Activated CD4-positive, alpha-beta T cell treated with anti-CD3 and anti-CD28 coated beads, Interleukin-2, amount 50 U/mL, for 24 hours (primary cell): ENCODE measurements at regions not wholly inside any gene's neighbourhood (a gene's known extent, or its start where the extent isn't known, plus 50 kb on each side); places are given as distances from the start of the nearest gene placed in this dataset.

Experiments used
- DNase-seq, 2 donors: peaks; one replicate each; pipeline ENCODE4 v3.0.0-alpha.2; 2020; ENCODE audit warnings: low read depth in 1 of 2, low spot score in 1 of 2

GRCh38 chr15:69958496-69959084, 139.1 kb downstream of the TLE3 start:
- no peak for DNase-seq

DNA sequence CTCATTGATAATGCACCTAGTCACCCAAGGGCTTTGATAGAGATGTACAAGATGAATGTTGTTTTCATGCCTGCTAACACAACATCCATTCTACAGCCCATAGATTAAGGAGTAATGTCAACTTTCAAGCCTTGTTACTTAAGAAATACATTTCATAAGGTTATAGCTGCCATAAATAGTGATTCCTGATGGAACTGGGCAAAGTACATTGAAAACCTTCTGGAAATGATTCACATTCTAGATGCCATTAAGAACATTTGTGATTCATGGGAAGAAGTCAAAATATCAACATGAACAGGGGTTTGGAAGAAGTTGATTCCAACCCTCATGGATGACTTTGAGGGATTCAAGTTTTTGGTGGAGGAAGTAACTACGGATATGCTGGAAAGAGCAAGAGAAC, 135.2 kb downstream of the TLE3 start:
- no peak for DNase-seq

GRCh38 chr15:69963385-69963784, 134.3 kb downstream of the TLE3 start:
- DNase-seq: no peak

DNA sequence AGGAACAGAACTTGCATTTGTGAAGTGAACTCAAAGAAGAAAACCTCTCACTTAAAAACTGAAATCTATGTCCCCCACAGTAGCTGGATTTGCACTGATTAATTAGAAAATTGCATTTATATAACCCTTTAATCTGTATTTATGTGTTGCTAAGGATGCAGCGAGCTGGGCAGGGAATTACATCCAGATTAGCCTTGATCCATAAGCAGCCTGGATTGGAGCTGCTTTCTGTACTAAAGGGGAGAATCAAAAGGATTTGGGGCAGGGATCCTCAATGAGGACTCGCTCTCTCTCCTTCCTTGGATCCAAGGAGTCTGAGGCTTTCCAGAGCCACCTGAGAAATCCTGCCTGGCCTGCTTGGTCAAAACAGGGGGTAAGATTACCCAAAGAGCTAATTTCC, 125.9 kb downstream of the TLE3 start:
- no peak for DNase-seq

DNA sequence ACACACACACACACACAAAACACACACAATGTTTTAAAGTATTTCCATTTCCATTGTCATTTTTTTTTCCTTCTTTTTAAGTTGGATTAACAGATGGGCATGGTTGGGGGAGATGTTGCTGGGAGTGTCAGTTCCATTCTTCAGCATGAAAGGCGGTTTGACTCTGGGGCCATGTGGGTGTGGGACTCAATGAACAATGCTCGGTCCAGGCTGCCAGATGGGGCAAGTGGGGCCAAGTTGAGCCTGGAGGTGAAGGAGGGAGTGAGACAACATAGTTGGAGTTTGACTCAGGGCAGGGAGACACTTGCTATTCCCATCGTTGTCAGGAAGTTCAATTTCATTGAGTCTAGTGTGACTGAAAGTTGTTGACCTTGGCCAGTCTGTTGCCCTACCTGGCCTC, 125.3 kb downstream of the TLE3 start:
- no peak for DNase-seq

DNA sequence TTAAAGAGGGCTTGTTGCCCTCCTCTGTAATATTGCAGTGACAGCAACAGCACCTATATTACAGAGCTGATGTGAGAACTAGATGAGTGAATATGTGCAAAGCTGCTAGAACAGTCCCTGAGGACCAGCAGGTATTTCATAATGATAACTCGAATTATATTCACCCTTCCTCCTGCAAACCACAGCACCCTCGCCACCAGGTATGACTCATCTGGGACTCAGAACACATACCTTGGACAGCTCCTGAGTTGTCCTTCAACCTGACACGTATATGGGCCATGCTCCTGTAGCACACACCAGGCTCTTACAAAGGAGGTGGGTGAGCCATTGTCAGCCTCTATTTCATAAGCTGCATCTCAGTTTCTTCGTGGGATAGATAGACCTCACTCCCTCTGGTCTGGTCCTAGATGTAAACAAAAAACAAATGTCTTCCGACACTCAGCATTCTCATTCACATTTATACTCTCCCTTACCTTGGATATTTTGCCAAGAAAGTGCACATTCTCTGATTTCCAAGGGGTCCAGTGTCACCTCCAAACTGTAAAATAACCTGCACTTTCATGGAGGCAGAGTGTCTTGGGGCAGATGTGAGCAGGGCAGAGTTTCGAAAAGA, 124.5 kb downstream of the TLE3 start:
- no peak for DNase-seq

- no peak for DNase-seq
These were observed 123.8 kb downstream of the TLE3 start for GRCh38 chr15:69973880-69974279.

DNA sequence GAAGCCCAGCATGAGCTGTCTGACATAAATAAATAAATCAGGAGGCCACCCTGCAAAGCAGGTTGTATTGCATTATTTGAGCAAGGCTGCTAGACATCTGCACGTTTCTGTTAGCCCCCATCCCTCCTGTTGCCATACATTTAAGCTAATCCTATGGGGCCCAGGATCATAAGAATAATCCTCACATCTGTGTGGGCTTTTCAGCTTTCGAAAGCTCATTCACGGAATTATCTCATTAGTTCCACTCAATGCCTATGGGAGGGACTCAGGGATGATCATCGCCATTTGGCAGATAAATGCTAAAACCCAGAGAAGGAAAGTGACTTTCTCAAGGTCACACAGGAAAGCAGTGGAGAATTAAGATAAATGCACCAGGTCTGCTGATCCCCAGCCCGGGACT, 123.4 kb downstream of the TLE3 start:
- no peak for DNase-seq

GRCh38 chr15:69976366-69976994, 121.2 kb downstream of the TLE3 start:
- peak; percentile 8 to 25 for DNase-seq

DNA sequence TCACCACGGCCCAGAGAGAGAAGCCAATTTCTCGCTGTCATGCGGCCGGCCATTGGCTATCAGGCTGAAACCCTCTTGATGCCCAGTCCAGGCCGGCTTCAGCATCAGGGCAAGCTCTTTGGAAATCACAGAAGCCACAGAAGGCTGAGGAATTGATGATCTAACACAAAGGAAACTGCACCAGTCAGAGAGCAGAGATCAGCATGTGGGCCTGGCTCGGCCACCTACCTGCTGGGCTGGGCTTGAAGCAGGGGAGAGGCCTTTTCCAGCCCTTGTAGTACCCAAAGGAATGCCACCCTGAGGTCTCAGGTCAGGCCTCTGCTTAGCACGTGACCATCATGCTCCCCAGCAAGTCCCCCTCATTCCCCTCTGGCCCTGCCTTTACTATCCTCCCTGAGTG, 119.1 kb downstream of the TLE3 start:
- DNase-seq: no peak

- no peak for DNase-seq
These were observed 118.5 kb downstream of the TLE3 start for GRCh38 chr15:69979262-69979661.

GRCh38 chr15:69979783-69980182, 117.9 kb downstream of the TLE3 start:
- no peak for DNase-seq

DNA sequence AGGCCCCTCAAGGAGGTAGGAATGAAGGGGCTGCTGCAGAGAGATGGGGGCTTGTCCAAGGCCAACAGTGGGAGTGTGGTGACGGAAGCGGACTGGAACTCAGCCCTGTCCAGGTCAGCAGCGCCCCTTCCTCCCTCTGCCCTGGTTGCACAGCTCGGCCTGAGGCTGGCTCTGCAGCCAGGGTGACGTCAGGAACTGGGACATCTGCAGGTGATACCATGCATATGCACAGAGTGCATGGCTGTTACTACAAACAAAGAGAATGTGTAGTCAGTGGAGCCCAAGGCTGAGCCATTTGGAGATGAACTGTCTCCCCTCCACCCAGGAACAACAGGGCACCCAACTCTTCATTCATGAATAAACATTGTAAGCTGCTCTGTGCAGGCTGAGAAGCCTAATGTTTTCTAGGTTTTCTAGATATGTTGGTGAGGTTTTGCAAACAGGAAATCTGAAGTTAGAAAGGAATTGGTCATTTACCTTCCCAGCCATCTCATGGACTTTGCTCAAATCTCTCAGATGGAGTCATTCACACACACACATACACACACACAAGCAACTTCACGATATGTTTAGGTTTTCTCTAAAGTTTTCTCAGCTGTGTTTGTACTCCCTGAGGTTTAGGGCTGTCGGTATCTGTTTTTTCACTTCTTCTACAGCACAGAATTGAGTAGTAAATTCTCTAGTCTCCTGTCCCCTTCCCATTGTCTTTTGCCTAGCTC, 117.2 kb downstream of the TLE3 start:
- no peak for DNase-seq

GRCh38 chr15:69982037-69982436, 115.7 kb downstream of the TLE3 start:
- DNase-seq: no peak

DNA sequence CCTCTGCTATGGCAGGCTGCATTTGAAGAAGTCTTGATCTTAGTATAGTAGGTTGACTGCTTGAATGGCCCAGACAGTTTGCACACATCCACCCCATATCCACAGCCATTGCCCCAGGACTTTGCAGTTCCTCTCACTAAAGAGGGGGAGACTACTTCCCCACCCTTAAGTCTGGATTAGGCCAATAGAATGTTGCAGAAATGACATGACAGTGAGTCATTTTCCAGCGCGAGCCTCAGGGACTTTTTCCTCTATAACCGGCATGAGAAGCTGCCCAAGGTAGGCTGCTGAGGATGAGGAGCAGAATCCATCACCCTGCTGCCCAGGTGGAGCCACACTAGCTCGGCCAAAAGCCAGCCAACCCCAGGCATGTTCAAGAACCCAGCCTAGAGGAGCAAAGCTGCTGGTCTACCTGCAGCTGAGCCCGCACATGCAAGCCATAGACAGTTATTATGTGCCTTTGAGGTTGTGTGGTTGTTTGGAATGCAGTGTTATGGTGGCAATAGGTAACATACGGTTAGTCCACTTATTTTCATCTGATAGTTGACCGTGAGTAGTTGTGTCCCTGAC, 113.9 kb downstream of the TLE3 start:
- no peak for DNase-seq

GRCh38 chr15:69987492-69988489, 109.9 kb downstream of the TLE3 start:
- DNase-seq: no peak

DNA sequence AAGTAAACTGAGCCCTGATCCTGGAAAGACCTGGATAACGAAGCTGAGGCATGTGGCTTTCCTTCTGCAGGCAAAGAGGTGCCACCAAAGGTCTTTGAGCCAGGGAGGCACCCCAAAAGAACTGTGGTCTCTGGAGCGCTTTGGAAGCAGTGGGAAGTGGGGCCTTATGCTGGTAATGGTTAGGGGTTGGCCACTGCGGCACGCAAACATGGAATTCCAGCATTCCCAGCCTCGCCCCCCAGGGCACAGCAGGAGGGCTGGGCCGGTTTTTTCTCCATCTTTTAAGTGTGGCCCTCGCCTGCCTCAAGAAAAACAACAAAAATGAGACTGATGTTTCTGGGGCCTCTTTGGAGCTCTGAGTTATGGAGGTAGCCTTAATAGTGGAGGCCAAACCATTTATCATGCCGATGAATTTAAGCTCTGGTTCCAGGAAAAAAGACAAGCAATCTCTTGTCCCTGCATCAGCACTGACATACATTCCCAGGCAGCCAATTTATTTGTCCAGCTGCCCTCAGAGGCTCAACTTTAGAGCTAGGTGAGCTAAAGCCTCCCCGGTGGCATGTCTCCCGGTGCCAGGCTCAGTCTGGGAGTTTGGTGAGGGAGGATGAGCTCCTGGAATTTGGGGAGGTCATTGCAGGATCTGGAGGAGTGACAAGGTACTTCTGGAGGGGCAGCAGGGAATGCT, 109.0 kb downstream of the TLE3 start:
- no peak for DNase-seq

DNA sequence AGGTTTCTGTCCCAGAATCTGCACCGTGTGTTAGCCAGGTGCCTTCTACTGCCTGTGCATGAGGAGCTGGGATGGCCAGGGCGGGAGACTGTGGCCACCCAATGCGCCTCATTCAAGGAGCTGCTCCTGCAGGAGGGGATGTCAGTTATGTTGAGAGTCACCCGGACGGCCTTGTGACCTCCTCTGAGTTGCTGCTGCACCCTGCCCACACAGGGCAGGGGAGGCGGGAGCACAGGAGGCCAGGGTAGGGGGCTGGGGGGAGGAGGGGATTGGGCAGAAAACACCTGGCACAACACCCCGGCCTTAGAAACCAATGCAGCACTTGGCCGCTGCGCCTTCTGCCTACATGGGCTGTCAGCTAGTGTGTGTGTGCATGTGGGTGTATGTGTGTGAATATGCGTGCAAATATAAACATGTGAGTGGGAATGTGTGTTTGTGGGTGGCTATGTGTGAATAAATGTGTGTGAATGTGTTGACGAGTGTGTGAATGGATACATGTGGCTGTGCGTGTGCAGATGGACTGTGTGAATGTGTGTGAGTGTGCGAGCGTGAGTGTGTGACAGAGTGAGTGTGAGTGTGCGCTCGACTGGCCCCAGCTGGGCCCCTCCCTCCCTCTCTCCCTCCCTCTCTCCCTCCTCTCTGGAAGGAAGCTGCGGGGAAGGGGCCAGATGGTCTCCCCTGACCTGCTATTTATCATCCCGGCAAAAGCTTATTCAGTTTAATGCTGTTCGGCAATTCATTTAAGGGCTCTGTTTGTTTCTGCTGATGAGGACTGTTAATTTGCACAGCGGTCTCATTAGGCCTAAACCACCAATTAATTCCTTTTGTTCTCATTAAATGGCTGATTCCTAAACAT, 106.9 kb downstream of the TLE3 start:
- no peak for DNase-seq

GRCh38 chr15:69991551-69991980, 106.2 kb downstream of the TLE3 start:
- no peak for DNase-seq
